HG02870 (cell line): ENCODE measurements at regions not wholly inside any gene's neighbourhood (a gene's known extent, or its start where the extent isn't known, plus 50 kb on each side); places are given as distances from the start of the nearest gene placed in this dataset.
"Not testable (repeated sequence)": the region's sequence is repeated elsewhere in the genome, so short reads cannot be mapped to it uniquely, and the experiment has no call there.

Source experiments
- ATAC-seq: cut with Tn5 transposase; IDR thresholded peaks from one replicate; pipeline ENCODE4 v1.9.1; 2021; ENCODE audit warnings: mild to moderate bottlenecking, moderate library complexity; ENCODE audit not compliant: unreplicated experiment

DNA sequence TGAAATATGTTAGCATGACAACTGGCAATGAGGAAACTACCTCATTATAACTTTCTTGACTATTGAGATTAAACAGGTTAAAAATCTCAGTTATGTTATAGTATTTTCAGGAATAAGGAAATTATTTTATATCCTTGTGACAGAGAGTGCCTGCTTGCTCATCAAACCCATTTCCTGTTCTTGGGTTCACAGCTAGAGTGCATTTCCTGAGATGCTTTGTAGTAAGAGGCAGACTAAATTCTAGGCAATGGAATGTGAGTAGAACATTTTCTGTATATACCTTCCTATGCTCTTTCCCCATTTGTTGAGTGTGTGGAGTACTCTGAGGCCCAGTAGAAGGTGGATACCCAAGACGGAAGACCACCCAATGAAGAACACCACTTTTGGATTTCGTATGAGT, 96.9 kb upstream of the CASK start:
- no peak for ATAC-seq

DNA sequence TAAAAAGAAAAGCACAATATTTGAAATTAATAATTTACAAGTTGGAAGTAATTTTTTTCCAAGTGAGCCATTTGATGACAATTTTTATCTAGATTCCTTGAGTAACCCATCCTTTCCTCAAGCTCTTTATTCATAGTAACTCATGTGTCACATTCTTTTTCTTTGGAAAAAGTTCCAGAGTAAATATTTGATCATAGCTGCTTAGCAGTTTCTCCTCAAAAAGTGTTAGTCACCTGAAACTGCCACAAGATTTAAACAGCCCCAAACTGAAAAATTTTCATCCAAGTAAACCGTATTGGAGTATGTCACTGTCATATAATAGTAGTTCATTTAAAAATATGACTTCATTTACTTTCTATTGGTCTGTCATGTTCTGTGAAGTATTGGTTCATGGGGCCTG, 94.6 kb upstream of the CASK start:
- ATAC-seq, result no peak

DNA sequence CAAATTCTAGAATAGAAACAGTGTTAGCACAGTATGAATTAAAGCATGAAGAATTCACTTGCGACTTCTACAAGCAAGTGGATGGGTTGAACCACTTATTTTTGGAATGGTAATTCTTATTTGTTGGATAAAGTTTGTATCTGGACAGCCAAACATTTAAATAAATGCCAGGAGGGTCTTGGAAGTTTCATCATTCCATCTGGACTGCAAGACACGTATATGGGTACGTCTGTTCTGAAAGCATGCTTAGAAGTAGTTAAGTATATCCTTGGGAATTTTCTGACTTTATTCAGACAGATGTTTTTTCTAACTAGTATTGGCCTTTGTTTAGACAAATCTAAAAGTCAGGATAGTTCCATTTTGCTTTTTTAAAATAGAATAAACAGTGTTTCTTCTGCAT, 77.5 kb upstream of the CASK start:
- no peak for ATAC-seq

DNA sequence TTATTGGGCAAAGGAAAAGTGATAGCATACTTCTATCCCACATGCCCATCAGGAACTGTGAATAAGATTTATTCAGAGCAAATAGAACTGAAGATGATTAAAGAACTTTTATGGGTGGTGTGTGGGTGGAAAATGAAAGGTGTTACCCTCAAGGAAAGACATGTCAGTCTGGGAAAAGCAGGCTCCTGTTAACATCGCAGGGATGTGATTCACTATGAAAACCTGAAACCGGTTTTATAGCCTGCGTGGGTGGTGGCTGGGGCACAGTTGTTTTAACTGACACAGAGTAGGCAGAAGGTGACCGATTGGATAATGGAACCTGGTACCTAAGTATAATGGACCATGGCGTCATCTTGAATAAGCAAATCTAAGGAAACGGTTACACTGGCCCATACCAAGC, 61.3 kb upstream of the CASK start:
- no peak for ATAC-seq

DNA sequence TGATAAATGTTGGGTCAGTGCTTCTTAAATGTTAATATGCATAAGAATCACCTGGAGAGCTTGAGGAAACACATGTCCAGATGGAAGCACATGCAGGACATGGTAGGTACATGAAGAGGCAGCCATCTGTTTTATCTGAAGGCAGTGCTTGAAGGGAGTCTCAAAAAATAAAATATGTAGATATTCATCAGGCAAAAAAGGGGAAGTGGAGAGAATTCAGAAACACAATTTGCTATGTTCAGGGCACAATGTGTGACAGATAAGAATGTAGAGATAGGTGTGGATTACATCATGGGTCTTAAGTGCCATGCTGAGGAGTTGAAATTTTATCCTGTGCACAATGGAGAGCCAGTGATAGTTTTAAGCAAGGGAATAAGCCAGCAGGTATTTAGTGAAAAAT, 59.6 kb upstream of the CASK start:
- ATAC-seq, result no peak

DNA sequence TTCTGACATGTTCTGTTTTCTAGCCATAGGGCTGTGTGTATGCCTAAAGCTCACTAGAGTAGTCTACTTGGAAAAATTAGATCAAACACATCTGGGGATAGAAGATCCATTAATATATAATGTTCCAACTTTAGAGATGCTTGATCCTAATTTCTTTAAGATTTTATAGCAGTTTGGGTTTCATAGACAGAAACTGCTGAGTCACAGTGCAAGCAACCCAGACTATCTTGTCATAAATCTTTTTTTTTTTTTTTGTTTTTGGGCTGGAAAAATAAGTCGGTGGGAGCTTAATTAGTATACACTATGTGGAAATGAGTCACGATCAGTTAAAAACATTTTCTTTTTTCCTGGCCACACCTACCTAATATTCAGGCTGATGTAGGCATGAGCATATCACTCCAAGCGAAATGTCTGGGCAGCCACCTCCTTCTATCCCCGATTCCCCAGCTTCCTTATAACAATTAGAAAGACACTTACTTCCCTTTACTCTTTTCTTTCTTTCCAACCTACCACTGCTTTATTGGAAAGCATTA, 58.2 kb upstream of the CASK start:
- ATAC-seq, result no peak

DNA sequence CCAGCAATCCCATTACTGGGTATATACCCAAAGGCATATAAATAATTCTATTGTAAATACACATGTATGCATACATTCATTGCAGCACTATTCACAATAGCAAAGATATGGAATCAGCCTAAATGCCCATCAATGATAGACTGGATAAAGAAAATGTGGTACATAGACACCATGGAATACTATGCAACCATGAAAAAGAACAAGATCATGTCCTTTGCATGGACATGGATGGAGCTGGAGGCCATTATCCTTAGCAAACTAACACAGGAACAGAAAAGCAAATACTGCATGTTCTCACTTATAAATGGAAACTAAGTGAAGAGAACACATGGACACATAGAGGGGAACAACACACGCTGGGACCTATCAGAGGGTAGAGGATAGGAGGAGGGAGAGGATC, 51.3 kb upstream of the CASK start:
- not testable (repeated sequence) for ATAC-seq

DNA sequence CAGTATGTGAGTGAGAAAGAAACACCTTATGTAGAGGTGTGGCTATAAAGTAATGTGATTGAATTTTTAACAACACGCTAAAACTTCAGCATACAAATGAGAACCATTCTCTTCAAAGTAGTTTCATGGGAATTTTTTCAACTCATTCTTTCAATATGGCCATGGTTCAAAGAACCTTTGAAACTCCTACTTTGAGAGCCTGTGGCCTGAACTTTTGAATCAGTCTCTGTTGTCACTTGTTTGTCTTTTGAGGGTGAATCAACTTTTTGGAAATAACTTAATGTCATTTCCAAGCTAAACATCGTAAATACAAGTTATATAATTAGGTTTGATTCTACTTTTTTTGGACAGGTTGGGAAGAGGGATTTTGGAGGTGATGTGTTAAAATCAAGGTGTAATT, 49.9 kb upstream of the CASK start:
- no peak for ATAC-seq
